Sigmoid colon (tissue), 4 donors: ENCODE measurements at regions not wholly inside any gene's neighbourhood (a gene's known extent, or its start where the extent isn't known, plus 50 kb on each side); places are given as distances from the start of the nearest gene placed in this dataset.

Source experiments
- EP300 ChIP-seq, 4 donors: sonication (generic); formaldehyde crosslinking; IDR thresholded peaks; one replicate each; pipeline ENCODE4 v1.6.1; 2017; ENCODE audit warnings: antibody characterized with exemption in 4 of 4
- TF ChIP-seq, protein P1 (sequence below), 4 experiments: fragments of 450-650 bp in 3 of 4; fragments of 200-600 bp in 1 of 4; IDR thresholded peaks; one replicate each; pipeline ENCODE4 v1.5.1; 2016 to 2019; ENCODE audit warnings: antibody characterized with exemption in 4 of 4, mild to moderate bottlenecking in 3 of 4, moderate library complexity in 2 of 4

- TF ChIP-seq, protein P1, sequence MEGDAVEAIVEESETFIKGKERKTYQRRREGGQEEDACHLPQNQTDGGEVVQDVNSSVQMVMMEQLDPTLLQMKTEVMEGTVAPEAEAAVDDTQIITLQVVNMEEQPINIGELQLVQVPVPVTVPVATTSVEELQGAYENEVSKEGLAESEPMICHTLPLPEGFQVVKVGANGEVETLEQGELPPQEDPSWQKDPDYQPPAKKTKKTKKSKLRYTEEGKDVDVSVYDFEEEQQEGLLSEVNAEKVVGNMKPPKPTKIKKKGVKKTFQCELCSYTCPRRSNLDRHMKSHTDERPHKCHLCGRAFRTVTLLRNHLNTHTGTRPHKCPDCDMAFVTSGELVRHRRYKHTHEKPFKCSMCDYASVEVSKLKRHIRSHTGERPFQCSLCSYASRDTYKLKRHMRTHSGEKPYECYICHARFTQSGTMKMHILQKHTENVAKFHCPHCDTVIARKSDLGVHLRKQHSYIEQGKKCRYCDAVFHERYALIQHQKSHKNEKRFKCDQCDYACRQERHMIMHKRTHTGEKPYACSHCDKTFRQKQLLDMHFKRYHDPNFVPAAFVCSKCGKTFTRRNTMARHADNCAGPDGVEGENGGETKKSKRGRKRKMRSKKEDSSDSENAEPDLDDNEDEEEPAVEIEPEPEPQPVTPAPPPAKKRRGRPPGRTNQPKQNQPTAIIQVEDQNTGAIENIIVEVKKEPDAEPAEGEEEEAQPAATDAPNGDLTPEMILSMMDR (IDR thresholded peaks at IDR 0.05), result no peak
- TF ChIP-seq EP300 (IDR thresholded peaks at IDR 0.05), result no peak
These were observed 151.5 kb upstream of the BACE2 start for GRCh38 chr21:41016472-41016871.
